Left hindlimb (tissue), 1 donor: ENCODE measurements at regions not wholly inside any gene's neighbourhood (a gene's known extent, or its start where the extent isn't known, plus 50 kb on each side); places are given as distances from the start of the nearest gene placed in this dataset.

Experiments
- DNase-seq: peaks from one replicate; pipeline ENCODE4 v3.0.0-alpha.2; 2018

- DNase-seq: no peak
Observed at GRCh38 chr2:226515344-226516055, 284.1 kb downstream of the IRS1 start.

GRCh38 chr2:226514895-226515294 is 284.7 kb downstream of the IRS1 start:
- DNase-seq: no peak

- no peak for DNase-seq
Observed at GRCh38 chr2:226511311-226511710, 288.3 kb downstream of the IRS1 start.

DNA sequence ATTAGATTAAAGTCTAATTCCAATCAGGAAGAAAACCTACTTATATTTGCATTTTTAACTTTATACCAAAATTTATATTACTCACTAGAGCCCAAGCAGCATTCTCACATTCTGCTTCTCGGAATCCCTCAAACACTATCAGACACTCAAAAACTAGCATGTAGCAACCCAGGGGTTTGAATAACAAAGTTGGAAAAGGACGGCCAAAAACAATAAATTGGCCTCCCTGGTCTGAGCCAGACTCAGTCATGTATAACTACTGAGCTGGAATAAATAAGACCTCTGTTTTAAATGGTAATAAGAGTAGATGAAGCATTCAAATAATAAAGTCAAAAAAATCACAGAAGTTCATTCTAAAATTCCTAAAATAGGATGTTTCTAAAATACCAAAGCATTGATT is 290.9 kb downstream of the IRS1 start:
- DNase-seq: no peak

DNA sequence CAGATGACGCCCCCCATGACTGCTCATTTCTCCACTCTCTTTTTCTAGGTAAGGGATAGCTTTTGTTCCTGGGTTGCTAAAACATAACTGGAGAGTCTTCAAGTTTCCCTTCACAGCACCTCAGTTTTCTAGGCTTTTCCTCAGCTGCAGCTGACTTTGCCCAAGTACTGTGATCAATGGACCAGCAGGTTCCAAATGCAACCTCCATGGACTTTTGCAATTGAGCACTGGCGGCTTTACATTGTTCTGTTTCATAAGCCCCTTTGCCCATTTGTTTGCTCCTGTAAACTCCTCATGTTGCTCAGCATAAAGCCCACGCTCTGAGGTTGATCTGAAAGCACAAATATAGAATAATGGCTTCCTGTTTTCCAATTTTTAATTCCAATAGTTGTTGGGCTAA is 291.6 kb downstream of the IRS1 start:
- DNase-seq: no peak

DNA sequence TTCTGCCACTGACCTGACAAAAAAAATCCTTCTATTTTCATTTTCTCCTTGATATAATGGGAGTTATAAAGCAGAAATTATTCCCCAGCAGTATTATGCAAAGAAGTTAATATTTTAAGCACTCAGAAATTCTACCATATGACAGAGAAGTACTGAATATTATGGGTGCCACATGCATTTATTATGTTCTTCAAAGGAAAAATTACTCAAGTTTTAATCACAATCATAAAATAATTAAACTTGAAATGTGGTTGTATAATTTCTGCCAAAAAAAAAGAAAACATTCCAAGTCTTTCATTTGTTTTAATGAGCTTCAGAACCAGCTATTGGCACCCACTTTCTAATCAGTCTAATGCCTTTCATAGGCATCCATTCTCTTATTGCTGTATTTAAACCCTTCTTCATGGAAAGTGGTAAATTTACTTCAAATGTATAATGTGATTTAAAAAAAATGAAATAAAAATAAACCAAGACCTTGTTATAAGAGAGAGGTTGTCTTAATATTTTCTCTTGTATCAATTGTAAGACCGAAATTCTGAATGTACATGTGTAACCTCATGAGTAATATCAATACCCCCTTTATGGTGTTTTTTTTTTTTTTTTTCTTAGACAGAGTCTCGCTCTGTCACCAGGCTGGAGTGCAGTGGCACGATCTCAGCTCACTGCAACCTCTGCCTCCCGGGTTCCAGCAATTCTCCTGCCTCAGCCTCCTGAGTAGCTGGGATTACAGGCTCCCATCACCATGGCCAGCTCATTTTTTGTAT is 302.3 kb downstream of the IRS1 start:
- DNase-seq: no peak

- DNase-seq: no peak
Observed at GRCh38 chr2:226496273-226496550, 303.4 kb downstream of the IRS1 start.

DNA sequence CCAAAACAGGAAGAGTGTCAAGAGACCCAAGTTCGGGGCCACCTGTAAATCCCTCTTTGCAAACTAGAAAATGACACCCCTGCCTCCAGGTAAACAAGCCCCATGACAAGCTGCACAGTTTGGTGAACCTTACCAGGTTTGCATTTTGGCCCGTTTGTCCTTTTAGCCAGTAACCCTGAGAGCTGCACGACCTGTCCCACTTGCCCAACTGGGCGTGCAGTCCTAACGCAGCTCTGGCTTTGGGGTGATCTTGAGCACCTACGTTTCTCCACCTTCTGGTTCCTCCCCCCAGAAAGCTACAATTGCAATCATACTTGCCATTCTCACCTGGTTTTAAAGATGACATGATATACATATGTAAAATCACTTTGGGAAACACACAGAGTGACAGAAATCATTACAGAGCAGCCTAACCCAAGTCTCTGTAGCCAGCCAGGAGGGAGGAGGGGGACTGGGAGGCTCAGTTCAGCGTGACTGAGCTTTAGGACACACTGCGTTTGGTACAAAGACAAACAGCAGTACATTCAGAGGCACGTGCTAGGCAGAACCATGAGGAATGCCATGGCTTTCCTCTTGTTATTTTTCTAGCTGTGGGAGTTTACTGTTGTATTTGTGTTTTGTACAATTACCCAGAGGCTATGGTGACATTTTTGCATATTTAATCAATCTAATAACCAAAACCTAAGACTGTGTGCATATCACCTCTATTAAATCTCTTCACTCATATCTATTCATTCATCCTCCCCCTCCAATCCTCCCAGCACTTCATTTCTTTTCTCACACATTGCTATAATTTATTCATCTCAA is 304.0 kb downstream of the IRS1 start:
- DNase-seq: no peak

DNA sequence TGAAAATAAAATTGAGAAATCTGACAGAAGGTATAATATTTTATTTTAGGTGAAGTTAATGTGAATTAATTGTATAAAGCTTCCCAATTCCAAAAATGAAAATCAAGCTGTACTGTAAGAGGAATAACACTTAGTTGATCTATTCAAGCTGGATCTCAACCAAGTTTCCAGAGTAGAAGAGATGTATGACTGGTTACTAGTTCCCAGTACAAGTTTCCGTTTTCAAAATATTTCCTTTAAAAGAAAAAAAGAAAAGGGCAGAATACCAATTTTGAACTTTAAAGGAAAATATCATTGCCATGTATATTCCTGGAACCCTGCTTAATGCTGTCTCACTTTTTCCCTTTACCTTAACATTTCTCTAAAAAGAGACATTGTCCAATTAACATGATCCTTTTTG is 308.5 kb downstream of the IRS1 start:
- no peak for DNase-seq

GRCh38 chr2:226489775-226490541 is 309.7 kb downstream of the IRS1 start:
- DNase-seq: no peak

GRCh38 chr2:226488034-226488433 is 311.6 kb downstream of the IRS1 start:
- no peak for DNase-seq

DNA sequence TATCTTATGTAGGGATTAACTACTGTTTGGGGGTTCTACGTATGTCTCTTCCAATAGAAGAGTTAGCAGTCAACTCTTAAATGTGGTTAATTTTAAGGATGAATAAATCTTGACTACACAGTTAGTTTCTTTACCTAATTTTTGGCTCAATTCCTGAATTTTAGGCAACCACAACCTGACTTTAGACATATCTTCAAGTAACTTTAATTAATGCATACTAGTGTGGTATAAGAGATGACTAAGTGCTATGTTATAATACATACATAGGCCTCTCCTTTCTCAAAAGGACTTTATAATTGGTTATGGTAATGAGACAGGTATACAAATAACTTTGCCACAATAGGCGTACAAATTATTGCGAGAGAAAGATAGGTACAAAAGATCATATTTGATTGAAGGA is 312.0 kb downstream of the IRS1 start:
- no peak for DNase-seq

DNA sequence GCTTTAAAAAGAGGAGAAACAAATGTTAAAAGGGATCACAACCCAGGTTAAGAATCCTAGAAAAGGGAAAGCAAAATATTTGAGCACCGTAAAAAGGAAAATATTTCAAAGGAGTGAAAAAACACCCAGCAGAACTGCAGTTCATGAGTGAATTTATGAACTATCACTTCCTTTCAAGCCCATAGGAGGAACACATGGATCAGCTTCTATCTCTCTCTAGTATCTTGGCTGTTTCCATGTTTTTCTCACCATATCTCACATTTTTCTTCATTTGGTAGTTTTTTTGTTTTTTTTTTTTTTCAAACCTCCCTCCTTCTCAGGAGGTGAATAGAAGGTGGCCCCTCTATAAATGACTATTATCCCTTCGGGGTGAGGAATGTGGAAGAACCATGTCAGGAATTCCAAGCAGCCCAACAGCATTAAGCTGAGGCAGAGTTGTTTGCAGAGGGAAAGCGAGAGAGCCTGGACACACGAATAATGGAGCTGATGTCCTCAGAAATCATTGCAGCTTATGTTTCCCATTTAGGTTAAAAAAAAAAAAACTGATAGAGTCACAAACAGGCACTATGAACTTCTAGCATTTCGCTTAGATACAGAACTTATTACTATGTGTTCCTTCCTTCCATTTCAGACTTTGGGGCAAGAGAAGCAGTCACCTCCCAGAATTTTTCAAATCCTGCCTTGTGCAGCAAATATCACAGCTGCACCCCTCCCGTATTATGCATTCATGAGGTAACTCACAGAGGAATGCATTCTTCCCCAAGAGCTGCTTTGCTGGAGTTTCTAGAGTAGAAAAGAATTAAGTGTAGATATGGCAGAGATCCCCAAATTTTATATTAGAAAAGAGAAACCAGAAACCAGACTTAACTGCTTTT is 315.6 kb downstream of the IRS1 start:
- DNase-seq: no peak

DNA sequence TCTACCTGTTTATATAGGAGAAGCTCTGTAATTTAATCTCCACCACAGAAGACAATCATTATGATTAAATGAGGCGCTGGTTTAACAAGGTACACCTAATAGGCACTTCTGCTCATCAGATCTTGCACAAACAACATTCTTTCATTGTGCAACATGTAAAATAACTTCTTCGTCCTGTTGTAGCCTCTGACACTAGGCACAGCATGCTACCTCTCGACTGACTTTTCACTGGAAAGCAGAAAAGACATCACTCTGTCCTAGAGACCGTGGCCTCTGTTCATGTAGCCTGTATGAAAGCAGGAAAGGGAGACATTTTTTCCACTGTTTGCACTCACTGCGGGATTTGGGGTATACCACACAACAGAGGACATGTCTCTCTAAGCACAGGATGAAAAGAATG is 316.5 kb downstream of the IRS1 start:
- DNase-seq: no peak

- DNase-seq: peak; percentile 40
Observed at GRCh38 chr2:226478109-226478809, 321.4 kb downstream of the IRS1 start.

DNA sequence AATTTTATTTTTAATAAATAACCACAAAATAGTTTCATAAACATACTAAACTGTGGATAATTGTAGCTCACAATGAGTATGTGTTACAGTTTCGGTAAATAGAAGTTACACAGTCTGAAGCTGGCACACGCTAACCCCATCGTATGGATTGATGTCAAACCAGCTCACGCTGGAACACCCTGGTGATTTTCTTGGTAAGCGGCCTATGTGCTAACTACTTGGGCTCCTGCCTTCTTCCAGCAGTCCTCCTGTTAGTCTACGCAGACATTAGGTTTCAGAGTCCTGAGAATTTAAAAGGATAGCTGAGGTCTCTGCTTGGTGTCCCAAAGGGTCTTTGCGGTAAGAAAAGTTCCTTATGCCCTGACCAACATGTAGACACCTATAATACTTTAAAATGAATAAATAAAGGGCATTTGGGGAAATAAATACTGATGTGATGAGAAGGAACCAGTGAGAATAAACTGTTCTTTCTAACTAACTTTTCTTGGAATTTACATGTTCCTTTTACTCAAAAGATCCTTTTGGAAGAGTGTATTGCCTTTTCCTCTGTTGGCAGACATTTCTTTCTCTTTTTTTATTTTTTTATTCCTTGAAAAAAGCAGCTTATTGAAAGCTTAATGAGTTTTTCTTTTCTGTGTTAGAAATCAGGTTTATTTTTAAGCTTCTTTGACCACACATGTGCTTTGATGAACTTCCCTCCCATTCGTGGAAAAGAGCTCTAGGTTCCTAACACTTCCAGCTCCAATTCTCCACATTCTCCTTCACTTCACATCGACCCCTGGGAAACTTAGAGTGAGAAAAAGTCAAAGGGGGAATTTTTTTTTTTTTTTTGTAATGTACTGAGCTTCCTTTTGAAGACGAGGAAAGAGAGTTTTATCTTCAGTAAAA is 322.2 kb downstream of the IRS1 start:
- DNase-seq: peak; percentile 80

GRCh38 chr2:226475650-226476049 is 324.0 kb downstream of the IRS1 start:
- no peak for DNase-seq

GRCh38 chr2:226474131-226474530 is 325.5 kb downstream of the IRS1 start:
- DNase-seq: no peak

GRCh38 chr2:226471987-226472470 is 327.6 kb downstream of the IRS1 start:
- DNase-seq: no peak

- DNase-seq: no peak
Observed at GRCh38 chr2:226467633-226468032, 332.0 kb downstream of the IRS1 start.
